ENCODE measurements at regions not wholly inside any gene's neighbourhood (a gene's known extent, or its start where the extent isn't known, plus 50 kb on each side); places are given as distances from the start of the nearest gene placed in this dataset.

- DNase-seq: no peak
These were observed 277.9 kb upstream of the E2F7 start for GRCh38 chr12:77343291-77343690.

- DNase-seq: no peak
These were observed 276.9 kb upstream of the E2F7 start for GRCh38 chr12:77342253-77342652.

- DNase-seq: no peak
These were observed 274.2 kb upstream of the E2F7 start for GRCh38 chr12:77339610-77340009.

GRCh38 chr12:77337362-77337761, 272.0 kb upstream of the E2F7 start:
- no peak for DNase-seq

GRCh38 chr12:77334806-77335205, 269.4 kb upstream of the E2F7 start:
- no peak for DNase-seq

GRCh38 chr12:77328326-77328725, 263.0 kb upstream of the E2F7 start:
- DNase-seq: no peak

- no peak for DNase-seq
These were observed 260.3 kb upstream of the E2F7 start for GRCh38 chr12:77325511-77326236.

- DNase-seq: peak; percentile 52
These were observed 259.5 kb upstream of the E2F7 start for GRCh38 chr12:77324763-77325468.

- no peak for DNase-seq
These were observed 259.0 kb upstream of the E2F7 start for GRCh38 chr12:77324416-77324762.

GRCh38 chr12:77323788-77324415, 258.5 kb upstream of the E2F7 start:
- DNase-seq: no peak

- DNase-seq: no peak
These were observed 253.8 kb upstream of the E2F7 start for GRCh38 chr12:77319166-77319565.

- DNase-seq: no peak
These were observed 250.0 kb upstream of the E2F7 start for GRCh38 chr12:77315407-77315806.

- no peak for DNase-seq
These were observed 249.1 kb upstream of the E2F7 start for GRCh38 chr12:77314378-77315052.

GRCh38 chr12:77308056-77308455, 242.7 kb upstream of the E2F7 start:
- no peak for DNase-seq

GRCh38 chr12:77300811-77301210, 235.4 kb upstream of the E2F7 start:
- no peak for DNase-seq

- DNase-seq: peak; percentile 75
These were observed 234.7 kb upstream of the E2F7 start for GRCh38 chr12:77299910-77300669.

GRCh38 chr12:77299001-77299400, 233.6 kb upstream of the E2F7 start:
- no peak for DNase-seq

GRCh38 chr12:77294016-77294415, 228.6 kb upstream of the E2F7 start:
- DNase-seq: peak; percentile 37

GRCh38 chr12:77274926-77275325, 209.6 kb upstream of the E2F7 start:
- no peak for DNase-seq

- no peak for DNase-seq
These were observed 208.5 kb upstream of the E2F7 start for GRCh38 chr12:77273898-77274297.

GRCh38 chr12:77256956-77257355, 191.6 kb upstream of the E2F7 start:
- DNase-seq: no peak

- DNase-seq: no peak
These were observed 188.0 kb upstream of the E2F7 start for GRCh38 chr12:77253321-77253720.

- no peak for DNase-seq
These were observed 186.4 kb upstream of the E2F7 start for GRCh38 chr12:77251799-77252198.
